LNCaP clone FGC (cell line): ENCODE measurements at regions not wholly inside any gene's neighbourhood (a gene's known extent, or its start where the extent isn't known, plus 50 kb on each side); places are given as distances from the start of the nearest gene placed in this dataset.

Source experiments
- DNase-seq: peaks from one replicate; pipeline ENCODE4 v3.0.0-alpha.2; 2011; ENCODE audit warnings: low read depth
- H3K4me3 ChIP-seq: 2 replicates; pipeline ENCODE4 v1.5.1; 2011; ENCODE audit warnings: mild to moderate bottlenecking, low read depth, low read length, control low read depth
- CTCF ChIP-seq: IDR thresholded peaks from 2 replicates; pipeline ENCODE4 v1.5.1; 2012; ENCODE audit warnings: mild to moderate bottlenecking; ENCODE audit not compliant: control insufficient read depth, insufficient read depth; ENCODE audit errors: extremely low read depth

- no peak for TF ChIP-seq CTCF
- no peak overlapping the region for H3K4me3 ChIP-seq
- DNase-seq = no peak
These were observed 488.8 kb upstream of the CPEB2 start for GRCh38 chr4:14513471-14513870.

GRCh38 chr4:14515556-14515955, 486.7 kb upstream of the CPEB2 start:
- DNase-seq = no peak

GRCh38 chr4:14518136-14518535, 484.1 kb upstream of the CPEB2 start:
- no peak overlapping the region for H3K4me3 ChIP-seq
- no peak for TF ChIP-seq CTCF
- DNase-seq = no peak

More at GRCh38 chr4:14515556-14515955, 486.7 kb upstream of the CPEB2 start:
- no peak for TF ChIP-seq CTCF
- no peak overlapping the region for H3K4me3 ChIP-seq

GRCh38 chr4:14520171-14520570, 482.1 kb upstream of the CPEB2 start:
- no peak for TF ChIP-seq CTCF
- DNase-seq = no peak
- no peak overlapping the region for H3K4me3 ChIP-seq

GRCh38 chr4:14524276-14524675, 478.0 kb upstream of the CPEB2 start:
- no peak for TF ChIP-seq CTCF
- H3K4me3 ChIP-seq = no peak overlapping the region
- DNase-seq = no peak

GRCh38 chr4:14528918-14529317, 473.4 kb upstream of the CPEB2 start:
- H3K4me3 ChIP-seq = no peak overlapping the region
- no peak for DNase-seq
- TF ChIP-seq CTCF = no peak

GRCh38 chr4:14529653-14530052, 472.6 kb upstream of the CPEB2 start:
- DNase-seq = no peak
- no peak overlapping the region for H3K4me3 ChIP-seq
- no peak for TF ChIP-seq CTCF
